ENCODE measurements at regions not wholly inside any gene's neighbourhood (a gene's known extent, or its start where the extent isn't known, plus 50 kb on each side); places are given as distances from the start of the nearest gene placed in this dataset.
"Not testable (repeated sequence)": the region's sequence is repeated elsewhere in the genome, so short reads cannot be mapped to it uniquely, and the experiment has no call there.

GRCh38 chr7:131934452-131934851 is 378.0 kb upstream of the PODXL start:
- H3K4me3 ChIP-seq (ENCODE audit: low read depth, low read length), result no peak overlapping the region
- TF ChIP-seq CTCF (IDR thresholded peaks at IDR 0.05; ENCODE audit: insufficient read depth, low read length, missing control alignments), result no peak
- CTCF ChIA-PET, result interaction anchor here (1.8 kb wide), 1 partner anchor 11 kb away, joined by 9 read pairs; no protein-coding TSS in a partner anchor
- no peak for DNase-seq (ENCODE audit: low read depth, low spot score)
- POLR2A ChIA-PET, result no interaction called here

GRCh38 chr7:131933751-131934289 is 377.4 kb upstream of the PODXL start:
- DNase-seq (ENCODE audit: low read depth, low spot score), result no peak
- TF ChIP-seq CTCF (IDR thresholded peaks at IDR 0.05; ENCODE audit: insufficient read depth, low read length, missing control alignments), result no peak
- POLR2A ChIA-PET, result no interaction called here
- CTCF ChIA-PET, result interaction anchor here (1.8 kb wide), 1 partner anchor 12 kb away, joined by 9 read pairs; no protein-coding TSS in a partner anchor
- H3K4me3 ChIP-seq (ENCODE audit: low read depth, low read length), result no peak overlapping the region

- H3K4me3 ChIP-seq (ENCODE audit: low read depth, low read length); DNase-seq (ENCODE audit: low read depth, low spot score); POLR2A ChIA-PET: not testable (repeated sequence)
- CTCF ChIA-PET, result interaction anchor here (2.0 to 3.0 kb wide), 2 partner anchors 12 to 74 kb away, joined by 7 to 13 read pairs; no protein-coding TSS in a partner anchor
These were observed 376.8 kb upstream of the PODXL start for GRCh38 chr7:131933219-131933618.

- POLR2A ChIA-PET, result no interaction called here
- no peak for DNase-seq (ENCODE audit: low read depth, low spot score)
- TF ChIP-seq CTCF (IDR thresholded peaks at IDR 0.05; ENCODE audit: insufficient read depth, low read length, missing control alignments), result no peak
- no peak overlapping the region for H3K4me3 ChIP-seq (ENCODE audit: low read depth, low read length)
- CTCF ChIA-PET, result interaction anchor here (2.0 to 3.0 kb wide), 2 partner anchors 13 to 73 kb away, joined by 7 to 13 read pairs; no protein-coding TSS in a partner anchor
These were observed 375.8 kb upstream of the PODXL start for GRCh38 chr7:131932271-131932670.

- no peak overlapping the region for H3K4me3 ChIP-seq (ENCODE audit: low read depth, low read length)
- ChIA-PET CTCF (interaction anchor here (2.0 to 3.0 kb wide), 2 partner anchors 14 to 72 kb away, joined by 7 to 13 read pairs; no protein-coding TSS in a partner anchor), POLR2A (no interaction called here)
- TF ChIP-seq CTCF (IDR thresholded peaks at IDR 0.05; ENCODE audit: insufficient read depth, low read length, missing control alignments), result no peak
- DNase-seq (ENCODE audit: low read depth, low spot score), result no peak
These were observed 374.9 kb upstream of the PODXL start for GRCh38 chr7:131931370-131931769.

GRCh38 chr7:131929632-131930031 is 373.2 kb upstream of the PODXL start:
- POLR2A ChIA-PET, result no interaction called here
- TF ChIP-seq CTCF (IDR thresholded peaks at IDR 0.05; ENCODE audit: insufficient read depth, low read length, missing control alignments), result no peak
- CTCF ChIA-PET, result interaction anchor here (0.6 to 1.5 kb wide), 2 partner anchors 16 to 70 kb away, joined by 3 to 8 read pairs; no protein-coding TSS in a partner anchor
- no peak overlapping the region for H3K4me3 ChIP-seq (ENCODE audit: low read depth, low read length)
- no peak for DNase-seq (ENCODE audit: low read depth, low spot score)

All from AG04449 (cell line).